Spleen (tissue), 11 donors: ENCODE measurements at regions not wholly inside any gene's neighbourhood (a gene's known extent, or its start where the extent isn't known, plus 50 kb on each side); places are given as distances from the start of the nearest gene placed in this dataset.

ENCODE experiments used
- DNase-seq: peaks from one replicate; pipeline ENCODE4 v3.0.0-alpha.2; 2020
- H3K27ac ChIP-seq, 8 donors: fragments of 200-600 bp; sonication (generic) in 7 of 8; 1 replicate in 4 of 8; 2 replicates in 4 of 8; pipeline versions ENCODE4 v1.5.0 to v1.8.0; 2016 to 2021; ENCODE audit warnings: inconsistent platforms in 4 of 8, mild to moderate bottlenecking in 4 of 8, moderate library complexity in 1 of 8
- H3K27me3 ChIP-seq, 7 donors: fragments of 200-600 bp; sonication (generic) in 6 of 7; replicated peaks in 1 of 7; 1 replicate in 4 of 7; 2 replicates in 3 of 7; pipeline versions ENCODE4 v1.5.0 to v1.8.0; 2016 to 2021; ENCODE audit warnings: inconsistent platforms in 3 of 7, mild to moderate bottlenecking in 1 of 7
- H3K36me3 ChIP-seq, 6 donors: fragments of 200-600 bp; sonication (generic) in 5 of 6; 1 replicate in 4 of 6; 2 replicates in 2 of 6; pipeline versions ENCODE4 v1.5.0 to v1.8.0; 2016 to 2021; ENCODE audit warnings: inconsistent platforms in 2 of 6
- H3K4me1 ChIP-seq, 6 donors: fragments of 200-600 bp; sonication (generic) in 5 of 6; 1 replicate in 3 of 6; 2 replicates in 3 of 6; pipeline versions ENCODE4 v1.5.0 to v1.8.0; 2016 to 2021; ENCODE audit warnings: inconsistent platforms in 3 of 6
- H3K4me3 ChIP-seq, 8 donors: fragments of 200-600 bp; sonication (generic) in 7 of 8; 1 replicate in 4 of 8; 2 replicates in 4 of 8; pipeline versions ENCODE4 v1.5.0 to v1.8.0; 2016 to 2021; ENCODE audit warnings: inconsistent platforms in 4 of 8, mild to moderate bottlenecking in 4 of 8, moderate library complexity in 2 of 8
- H3K9me3 ChIP-seq, 8 donors: fragments of 200-600 bp; sonication (generic) in 7 of 8; 1 replicate in 4 of 8; 2 replicates in 4 of 8; pipeline versions ENCODE4 v1.5.0 to v1.8.0; 2016 to 2021; ENCODE audit warnings: inconsistent platforms in 4 of 8
- POLR2A ChIP-seq, 3 donors: fragments of 450-650 bp; IDR thresholded peaks; one replicate each; pipeline ENCODE4 v1.5.1; 2017; ENCODE audit warnings: antibody characterized with exemption in 3 of 3, mild to moderate bottlenecking in 1 of 3
- POLR2AphosphoS5 ChIP-seq, 3 donors: sonication (generic); formaldehyde crosslinking; IDR thresholded peaks; one replicate each; pipeline ENCODE4 v1.5.1; 2017; ENCODE audit warnings: antibody characterized with exemption in 3 of 3
- WGBS, 5 donors: extraction: QIAGEN DNeasy Blood & Tissue Kit in 3 of 5; methylation state at CpG; one replicate each; pipeline versions ENCODE4 v1.1.5 to v1.1.7; 2013 to 2018; 5-methylcytosine and 5-hydroxymethylcytosine counted together
- intact Hi-C: fragments of 100-400 bp; cut with DNase I; formaldehyde crosslinking; loops from one replicate; pipeline ENCODE4 v1.15.0; 2023; ENCODE audit warnings: low total_unique reads
- TF ChIP-seq, protein P1 (sequence below), 11 experiments: fragments of 200-600 bp in 7 of 11; fragments of 450-650 bp in 4 of 11; sonication (generic) in 4 of 11; IDR thresholded peaks in 8 of 11; conservative IDR thresholded peaks in 3 of 11; 1 replicate in 7 of 11; 2 replicates in 4 of 11; pipeline versions ENCODE4 v1.4.0 to v1.8.0; 2016 to 2021; ENCODE audit warnings: antibody characterized with exemption in 11 of 11, inconsistent platforms in 4 of 11, mild to moderate bottlenecking in 1 of 11
- donor health status: healthy with polysubstance abuse.
- donor health status: DM: no; HTN: no; CAD: no; lungs with moderate emphysema.
- donor health status: DM: no; HTN: no; CAD: no.
- donor health status: Bipolar disorder and iron deficiency.
- donor health status: healthy.
- donor health status: DM: no; HTN: no; CAD: no.
- donor health status: DM: yes; HTN: yes; CAD: no.

DNA sequence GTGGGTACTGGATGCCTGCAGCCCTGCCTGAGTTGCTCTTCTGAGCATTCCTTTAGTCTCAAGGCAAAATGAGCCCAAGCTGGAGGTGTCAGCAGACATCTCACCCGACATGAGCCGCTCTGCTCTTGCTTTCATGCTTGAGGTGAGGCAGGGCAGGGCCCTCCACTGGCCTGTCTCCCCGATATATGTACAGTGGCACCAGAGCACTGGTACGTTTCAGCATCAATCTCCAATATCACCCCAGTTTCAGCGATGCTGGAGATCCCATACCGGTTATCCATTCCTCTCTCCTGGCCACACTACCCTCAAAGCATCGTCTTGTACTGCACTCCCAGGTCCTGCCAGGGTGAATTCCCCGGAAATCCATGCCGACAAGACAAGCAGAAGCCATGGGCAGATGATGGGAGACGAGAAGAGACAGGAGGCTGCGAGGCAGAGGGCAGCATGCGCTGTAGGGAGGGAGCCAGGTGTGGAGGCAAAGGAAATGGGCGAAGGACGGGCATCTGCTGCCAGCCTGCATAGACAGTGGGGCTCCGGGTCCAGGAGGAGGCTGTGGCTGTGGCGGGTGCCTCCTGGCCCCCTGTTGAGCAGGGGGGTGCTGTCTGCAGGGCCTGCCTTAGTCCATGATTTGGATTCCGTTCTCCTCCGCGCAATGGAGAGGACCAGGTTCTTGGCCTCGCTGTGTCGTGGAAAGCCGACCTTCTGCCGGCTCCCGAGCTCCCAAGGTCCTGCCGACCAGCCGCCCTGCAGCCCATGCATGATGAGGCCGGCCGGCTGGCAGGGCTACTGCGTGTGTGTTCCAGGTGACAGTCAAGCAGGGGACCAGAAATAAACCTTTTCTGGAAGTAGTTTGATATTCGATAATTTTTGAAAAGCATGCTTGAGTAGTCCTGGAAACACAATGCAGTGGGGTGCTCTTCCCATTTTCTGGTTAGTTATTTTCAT, 152.2 kb upstream of the IRX2 start:
- 83 to 91% (median 90%) methylated on average over 30 of the region's 30 CpGs for WGBS, 5 donors
- Histone ChIP-seq H3K27me3 (no peaks in the 10 kb centered on the region), H3K9me3 (peaks cover 0 to 38% (median 0%) of the 10 kb centered on the region in 8 donors), H3K4me1 (no peaks in the 10 kb centered on the region), H3K4me3 (no peak overlapping the region), H3K27ac (no peak overlapping the region), H3K36me3 (no peaks in the 10 kb centered on the region)
- TF ChIP-seq POLR2AphosphoS5 (IDR thresholded peaks at IDR 0.05) (no peak), POLR2A (IDR thresholded peaks at IDR 0.05) (no peak)
- TF ChIP-seq, protein P1, sequence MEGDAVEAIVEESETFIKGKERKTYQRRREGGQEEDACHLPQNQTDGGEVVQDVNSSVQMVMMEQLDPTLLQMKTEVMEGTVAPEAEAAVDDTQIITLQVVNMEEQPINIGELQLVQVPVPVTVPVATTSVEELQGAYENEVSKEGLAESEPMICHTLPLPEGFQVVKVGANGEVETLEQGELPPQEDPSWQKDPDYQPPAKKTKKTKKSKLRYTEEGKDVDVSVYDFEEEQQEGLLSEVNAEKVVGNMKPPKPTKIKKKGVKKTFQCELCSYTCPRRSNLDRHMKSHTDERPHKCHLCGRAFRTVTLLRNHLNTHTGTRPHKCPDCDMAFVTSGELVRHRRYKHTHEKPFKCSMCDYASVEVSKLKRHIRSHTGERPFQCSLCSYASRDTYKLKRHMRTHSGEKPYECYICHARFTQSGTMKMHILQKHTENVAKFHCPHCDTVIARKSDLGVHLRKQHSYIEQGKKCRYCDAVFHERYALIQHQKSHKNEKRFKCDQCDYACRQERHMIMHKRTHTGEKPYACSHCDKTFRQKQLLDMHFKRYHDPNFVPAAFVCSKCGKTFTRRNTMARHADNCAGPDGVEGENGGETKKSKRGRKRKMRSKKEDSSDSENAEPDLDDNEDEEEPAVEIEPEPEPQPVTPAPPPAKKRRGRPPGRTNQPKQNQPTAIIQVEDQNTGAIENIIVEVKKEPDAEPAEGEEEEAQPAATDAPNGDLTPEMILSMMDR (IDR thresholded peaks at IDR 0.05 in 8 of 11, conservative IDR thresholded peaks at IDR 0.05 in 3 of 11): no peak
- intact Hi-C loops: no loop called here
- no peak for DNase-seq

DNA sequence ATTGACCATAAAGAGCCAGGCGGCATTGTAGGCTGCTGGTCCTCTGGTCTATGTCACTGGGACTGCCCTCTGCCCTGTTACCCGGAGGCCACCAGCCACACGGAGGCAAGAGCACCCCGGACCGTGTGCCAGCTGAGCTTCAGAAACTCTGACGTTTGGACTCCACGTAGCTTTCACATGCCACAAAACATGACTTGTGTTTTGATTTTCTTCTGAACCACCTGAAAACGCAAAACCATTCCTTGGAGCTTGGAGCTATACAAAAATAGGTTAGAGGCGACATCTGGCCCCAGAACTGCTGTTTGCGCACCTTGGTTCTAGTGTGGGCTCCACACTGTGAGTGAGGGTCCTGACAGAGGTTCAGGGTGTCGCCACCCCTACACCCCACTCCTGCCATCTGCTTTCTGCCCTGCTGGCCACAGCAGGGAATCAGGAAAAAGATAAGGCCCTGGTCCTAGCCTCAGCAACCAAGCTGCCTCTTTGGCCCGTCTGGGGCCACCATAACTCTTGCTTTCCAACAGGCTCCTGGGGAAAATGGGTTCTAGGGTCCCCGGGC, 151.3 kb upstream of the IRX2 start:
- no peak overlapping the region for H3K27ac ChIP-seq
- H3K4me1 ChIP-seq: no peaks in the 10 kb centered on the region
- peaks cover 0 to 45% (median 0%) of the 10 kb centered on the region in 8 donors for H3K9me3 ChIP-seq
- no peak for DNase-seq
- WGBS, 5 donors: 86 to 93% (median 89%) methylated on average over 13 of the region's 13 CpGs
- H3K4me3 ChIP-seq: no peak overlapping the region
- TF ChIP-seq, protein P1 (IDR thresholded peaks at IDR 0.05 in 8 of 11, conservative IDR thresholded peaks at IDR 0.05 in 3 of 11): no peak
- TF ChIP-seq POLR2AphosphoS5 (IDR thresholded peaks at IDR 0.05) (no peak), POLR2A (IDR thresholded peaks at IDR 0.05) (no peak)
- intact Hi-C loops: no loop called here
- no peaks in the 10 kb centered on the region for H3K27me3 ChIP-seq
- no peaks in the 10 kb centered on the region for H3K36me3 ChIP-seq

DNA sequence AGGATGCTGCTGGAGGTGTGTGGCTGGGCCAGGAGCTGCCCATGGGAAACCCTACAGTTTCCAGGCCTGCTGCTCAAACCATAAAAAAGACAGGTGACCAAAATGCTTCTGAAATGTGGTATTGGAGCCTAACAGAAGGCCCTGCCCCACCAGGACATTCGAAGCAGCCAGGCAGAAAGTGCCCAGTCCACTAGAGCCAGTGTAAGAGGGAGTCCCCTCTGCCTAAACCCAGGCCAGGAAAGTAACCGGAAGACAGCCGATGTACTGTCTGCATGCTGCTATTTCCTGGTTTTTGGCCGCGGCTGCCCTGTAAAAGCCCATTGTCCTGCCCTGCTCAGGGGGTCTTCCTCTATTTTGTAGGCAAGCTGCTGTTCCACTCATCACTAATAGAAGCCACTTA, 150.7 kb upstream of the IRX2 start:
- H3K4me3 ChIP-seq: no peak overlapping the region
- H3K27me3 ChIP-seq: no peaks in the 10 kb centered on the region
- WGBS, 5 donors: 38 to 62% (median 44%) methylated on average over 4 to 5 of the region's 5 CpGs
- DNase-seq: no peak
- intact Hi-C loops: no loop called here
- TF ChIP-seq, protein P1 (IDR thresholded peaks at IDR 0.05 in 8 of 11, conservative IDR thresholded peaks at IDR 0.05 in 3 of 11): no peak
- no peak for TF ChIP-seq POLR2AphosphoS5 (IDR thresholded peaks at IDR 0.05)
- TF ChIP-seq POLR2A (IDR thresholded peaks at IDR 0.05): no peak
- H3K27ac ChIP-seq: no peak overlapping the region
- H3K9me3 ChIP-seq: peaks cover 0 to 50% (median 0%) of the 10 kb centered on the region in 8 donors
- no peaks in the 10 kb centered on the region for H3K36me3 ChIP-seq
- H3K4me1 ChIP-seq: no peaks in the 10 kb centered on the region

DNA sequence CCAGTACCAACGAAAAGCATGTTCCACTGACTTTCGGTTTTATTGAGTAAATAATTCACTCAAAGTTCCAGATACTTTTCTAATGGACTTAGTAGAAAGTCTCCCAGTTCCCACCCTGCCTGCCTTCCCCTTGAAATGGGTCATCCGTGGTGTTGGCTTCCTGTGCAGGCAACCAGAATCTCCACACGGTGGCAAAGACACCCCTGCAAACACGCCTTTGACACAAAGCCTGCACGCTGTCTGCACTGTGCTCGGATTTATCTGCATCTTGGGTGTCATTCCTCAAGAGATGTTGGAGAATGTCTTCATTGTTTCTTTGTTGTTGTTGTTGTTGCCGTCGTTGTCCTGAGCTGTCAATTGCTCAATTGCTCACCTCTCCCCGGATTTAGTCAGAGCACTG, 150.0 kb upstream of the IRX2 start:
- TF ChIP-seq POLR2A (IDR thresholded peaks at IDR 0.05): no peak
- TF ChIP-seq POLR2AphosphoS5 (IDR thresholded peaks at IDR 0.05): no peak
- TF ChIP-seq, protein P1 (IDR thresholded peaks at IDR 0.05 in 8 of 11, conservative IDR thresholded peaks at IDR 0.05 in 3 of 11): no peak
- Histone ChIP-seq H3K4me1 (no peaks in the 10 kb centered on the region), H3K27ac (no peak overlapping the region), H3K9me3 (peaks cover 0 to 48% (median 0%) of the 10 kb centered on the region in 8 donors), H3K27me3 (no peaks in the 10 kb centered on the region), H3K4me3 (no peak overlapping the region), H3K36me3 (no peaks in the 10 kb centered on the region)
- no peak for DNase-seq
- 74 to 89% (median 80%) methylated on average over 10 of the region's 10 CpGs for WGBS, 5 donors
- intact Hi-C loops: no loop called here
